CD4-positive, alpha-beta T cell (primary cell): ENCODE measurements at regions not wholly inside any gene's neighbourhood (a gene's known extent, or its start where the extent isn't known, plus 50 kb on each side); places are given as distances from the start of the nearest gene placed in this dataset.

Experiments
- ATAC-seq: fragments of 200-7000 bp; cut with Tn5 transposase; one replicate; pipeline ENCODE4 v1.10.0; 2022; ENCODE audit warnings: mild to moderate bottlenecking; ENCODE audit not compliant: poor library complexity
- CTCF ChIA-PET: fragments of 350-600 bp; sonication (Branson Sonifier 250); formaldehyde crosslinking; loops from one replicate; lab custom pipeline; 2021; ENCODE audit warnings: antibody characterized with exemption, inconsistent platforms; lab: Charles Lee
- POLR2A ChIA-PET: fragments of 350-600 bp; sonication (Branson Sonifier 250); formaldehyde crosslinking; loops from one replicate; lab custom pipeline; 2021; ENCODE audit warnings: antibody characterized with exemption, inconsistent platforms; lab: Charles Lee
- DNase-seq, 14 experiments: peaks; one replicate each; pipeline ENCODE4 v3.0.0-alpha.2; 2013 to 2020; ENCODE audit warnings: mixed read lengths in 2 of 14
- H3K27ac ChIP-seq, 2 donors: one replicate each; pipeline versions ENCODE4 v1.5.1 to v1.7.0; 2013; ENCODE audit warnings: low read length in 2 of 2, low read depth in 1 of 2, mild to moderate bottlenecking in 1 of 2
- H3K27me3 ChIP-seq, 2 experiments: 1 replicate in 1 of 2; 2 replicates in 1 of 2; pipeline versions ENCODE4 v1.6.1 to v1.7.0; 2013; ENCODE audit warnings: low read length in 2 of 2, control low read depth in 1 of 2, mild to moderate bottlenecking in 1 of 2, moderate library complexity in 1 of 2; ENCODE audit not compliant: insufficient read depth in 2 of 2, control insufficient read depth in 1 of 2
- H3K36me3 ChIP-seq: one replicate; pipeline ENCODE4 v1.6.1; 2013; ENCODE audit warnings: low read length, control low read depth; ENCODE audit not compliant: insufficient read depth
- H3K4me1 ChIP-seq: one replicate; pipeline ENCODE4 v1.6.1; 2013; ENCODE audit warnings: low read length, control low read depth; ENCODE audit not compliant: insufficient read depth
- H3K4me3 ChIP-seq: one replicate; pipeline ENCODE4 v1.5.1; 2013; ENCODE audit warnings: mild to moderate bottlenecking, low read length, moderate library complexity
- H3K9me3 ChIP-seq, 2 experiments: 1 replicate in 1 of 2; 2 replicates in 1 of 2; pipeline versions ENCODE4 v1.6.1 to v1.7.0; 2013; ENCODE audit warnings: low read length in 2 of 2, mild to moderate bottlenecking in 2 of 2, control low read depth in 1 of 2, moderate library complexity in 1 of 2; ENCODE audit not compliant: control insufficient read depth in 1 of 2, insufficient read depth in 1 of 2
- H3K27ac Mint-ChIP-seq: one replicate; pipeline ENCODE4 v1.8.0; 2020; ENCODE audit warnings: mixed read lengths
- H3K27me3 Mint-ChIP-seq: one replicate; pipeline ENCODE4 v1.8.0; 2021; ENCODE audit warnings: mixed read lengths
- H3K36me3 Mint-ChIP-seq: one replicate; pipeline ENCODE4 v1.8.0; 2021; ENCODE audit warnings: low read depth, mixed read lengths
- H3K4me1 Mint-ChIP-seq: one replicate; pipeline ENCODE4 v1.8.0; 2021; ENCODE audit warnings: low read depth, mixed read lengths
- H3K4me3 Mint-ChIP-seq: one replicate; pipeline ENCODE4 v1.8.0; 2020; ENCODE audit warnings: mild to moderate bottlenecking, mixed read lengths
- H3K9me3 Mint-ChIP-seq: one replicate; pipeline ENCODE4 v1.8.0; 2020; ENCODE audit warnings: mixed read lengths
- CTCF ChIP-seq: fragments of 200-600 bp; IDR thresholded peaks from one replicate; pipeline ENCODE4 v1.8.0; 2022; ENCODE audit warnings: antibody characterized with exemption, mild to moderate bottlenecking
- intact Hi-C, 2 experiments: fragments of 100-400 bp; cut with DNase I in 1 of 2; cut with micrococcal nuclease in 1 of 2; formaldehyde crosslinking; loops; one replicate each; pipeline versions ENCODE4 v1.15.1 to v1.9.0; 2023 to 2025; cut with DNase I, micrococcal nuclease

GRCh38 chr9:13967438-13967837 is 346.5 kb downstream of the NFIB start:
- no peaks in the 10 kb centered on the region for H3K36me3 ChIP-seq
- H3K27me3 Mint-ChIP-seq = no peaks in the 10 kb centered on the region
- no peaks in the 10 kb centered on the region for H3K4me1 ChIP-seq
- H3K9me3 ChIP-seq = peaks cover 0 to 5% of the 10 kb centered on the region in 2 experiments
- peaks cover 3% of the 10 kb centered on the region for H3K9me3 Mint-ChIP-seq
- CTCF ChIA-PET = no interaction called here
- intact Hi-C loops = no loop called here
- no peak overlapping the region for H3K4me3 Mint-ChIP-seq
- no peaks in the 10 kb centered on the region for H3K4me1 Mint-ChIP-seq
- H3K27ac ChIP-seq = no peak overlapping the region
- no peaks in the 10 kb centered on the region for H3K27me3 ChIP-seq
- no peak overlapping the region for H3K4me3 ChIP-seq
- POLR2A ChIA-PET = no interaction called here
- TF ChIP-seq CTCF = no peak
- H3K27ac Mint-ChIP-seq = no peak overlapping the region
- no peaks in the 10 kb centered on the region for H3K36me3 Mint-ChIP-seq
- ATAC-seq = no peak
- no peak for DNase-seq

- no peak for DNase-seq
- Histone ChIP-seq H3K27ac (no peak overlapping the region), H3K4me3 (no peak overlapping the region), H3K27me3 (no peaks in the 10 kb centered on the region), H3K9me3 (peaks cover 0 to 6% of the 10 kb centered on the region in 2 experiments), H3K4me1 (no peaks in the 10 kb centered on the region), H3K36me3 (no peaks in the 10 kb centered on the region)
- Mint-ChIP-seq H3K4me3 (no peak overlapping the region), H3K27ac (no peak overlapping the region), H3K9me3 (peaks cover 3% of the 10 kb centered on the region), H3K27me3 (no peaks in the 10 kb centered on the region), H3K36me3 (no peaks in the 10 kb centered on the region), H3K4me1 (no peaks in the 10 kb centered on the region)
- ChIA-PET CTCF (no interaction called here), POLR2A (no interaction called here)
- intact Hi-C loops = no loop called here
- no peak for TF ChIP-seq CTCF
- no peak for ATAC-seq
Observed at GRCh38 chr9:13967011-13967410, 346.9 kb downstream of the NFIB start.

- H3K4me3 ChIP-seq = no peak overlapping the region
- no peaks in the 10 kb centered on the region for H3K27me3 Mint-ChIP-seq
- CTCF ChIA-PET = no interaction called here
Observed at GRCh38 chr9:13963005-13963653, 350.8 kb downstream of the NFIB start.

More at GRCh38 chr9:13963005-13963653, 350.8 kb downstream of the NFIB start:
- H3K36me3 Mint-ChIP-seq = no peaks in the 10 kb centered on the region
- Histone ChIP-seq H3K9me3 (peaks cover 0 to 8% of the 10 kb centered on the region in 2 experiments), H3K27ac (no peak overlapping the region), H3K4me1 (no peaks in the 10 kb centered on the region), H3K27me3 (no peaks in the 10 kb centered on the region), H3K36me3 (no peaks in the 10 kb centered on the region)
- H3K27ac Mint-ChIP-seq = no peak overlapping the region
- DNase-seq (no peak), ATAC-seq (no peak)
- TF ChIP-seq CTCF = no peak
- no peaks in the 10 kb centered on the region for H3K4me1 Mint-ChIP-seq
- POLR2A ChIA-PET = no interaction called here
- no peak overlapping the region for H3K4me3 Mint-ChIP-seq
- H3K9me3 Mint-ChIP-seq = no peaks in the 10 kb centered on the region
- intact Hi-C loops = no loop called here
